K562 (cell line): ENCODE measurements at regions not wholly inside any gene's neighbourhood (a gene's known extent, or its start where the extent isn't known, plus 50 kb on each side); places are given as distances from the start of the nearest gene placed in this dataset.

ENCODE experiments used
- GTF2F1 ChIP-seq: IDR thresholded peaks from 2 replicates; pipeline ENCODE4 v1.6.1; 2011; ENCODE audit warnings: low read depth, low read length, improper control_type of control experiment
- KAT7 ChIP-seq: sonication (generic); formaldehyde crosslinking; IDR thresholded peaks from 2 replicates; pipeline ENCODE4 v1.8.0; 2022; ENCODE audit warnings: missing genetic modification reagents, mild to moderate bottlenecking, borderline replicate concordance
- ZNF121 ChIP-seq: sonication (generic); formaldehyde crosslinking; conservative IDR thresholded peaks from 2 replicates; pipeline ENCODE4 v1.8.0; 2022; ENCODE audit warnings: missing genetic modification reagents
- TF ChIP-seq, protein P1 (sequence below), 3 experiments: IDR thresholded peaks in 2 of 3; conservative IDR thresholded peaks in 1 of 3; 2 replicates each; pipeline ENCODE4 v1.5.1; 2011 to 2012; ENCODE audit warnings: low read length in 3 of 3, mild to moderate bottlenecking in 3 of 3, control low read depth in 2 of 3, improper control_type of control experiment in 1 of 3, inconsistent platforms in 1 of 3, low read depth in 1 of 3, mixed read lengths in 1 of 3, moderate library complexity in 1 of 3; ENCODE audit not compliant: insufficient read depth in 2 of 3

GRCh38 chr1:60894741-60895140 is 187.6 kb upstream of the NFIA start:
- TF ChIP-seq GTF2F1: no peak
- TF ChIP-seq ZNF121 (CRISPR knock-in tag): no peak
- no peak for TF ChIP-seq KAT7 (CRISPR knock-in tag)
- TF ChIP-seq, protein P1, sequence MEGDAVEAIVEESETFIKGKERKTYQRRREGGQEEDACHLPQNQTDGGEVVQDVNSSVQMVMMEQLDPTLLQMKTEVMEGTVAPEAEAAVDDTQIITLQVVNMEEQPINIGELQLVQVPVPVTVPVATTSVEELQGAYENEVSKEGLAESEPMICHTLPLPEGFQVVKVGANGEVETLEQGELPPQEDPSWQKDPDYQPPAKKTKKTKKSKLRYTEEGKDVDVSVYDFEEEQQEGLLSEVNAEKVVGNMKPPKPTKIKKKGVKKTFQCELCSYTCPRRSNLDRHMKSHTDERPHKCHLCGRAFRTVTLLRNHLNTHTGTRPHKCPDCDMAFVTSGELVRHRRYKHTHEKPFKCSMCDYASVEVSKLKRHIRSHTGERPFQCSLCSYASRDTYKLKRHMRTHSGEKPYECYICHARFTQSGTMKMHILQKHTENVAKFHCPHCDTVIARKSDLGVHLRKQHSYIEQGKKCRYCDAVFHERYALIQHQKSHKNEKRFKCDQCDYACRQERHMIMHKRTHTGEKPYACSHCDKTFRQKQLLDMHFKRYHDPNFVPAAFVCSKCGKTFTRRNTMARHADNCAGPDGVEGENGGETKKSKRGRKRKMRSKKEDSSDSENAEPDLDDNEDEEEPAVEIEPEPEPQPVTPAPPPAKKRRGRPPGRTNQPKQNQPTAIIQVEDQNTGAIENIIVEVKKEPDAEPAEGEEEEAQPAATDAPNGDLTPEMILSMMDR (IDR thresholded peaks at IDR 0.05 in 2 of 3, conservative IDR thresholded peaks at IDR 0.05 in 1 of 3; ENCODE audit: insufficient read depth in 2 of 3, low read depth in 1 of 3, low read length in 3 of 3): no peak
